OCI-LY3 (cell line): ENCODE measurements at regions not wholly inside any gene's neighbourhood (a gene's known extent, or its start where the extent isn't known, plus 50 kb on each side); places are given as distances from the start of the nearest gene placed in this dataset.

Source experiments
- H2AFZ ChIP-seq: fragments of 200-600, 300-600 bp; shearing (Covaris generic); 2 replicates; pipeline ENCODE4 v1.6.0; 2014; ENCODE audit warnings: antibody characterized with exemption, low read depth, low read length
- H3K27ac ChIP-seq: fragments of 200-600, 300-600 bp; sonication (generic); 2 replicates; pipeline ENCODE4 v1.5.1; 2014; ENCODE audit warnings: mild to moderate bottlenecking, low read length, moderate library complexity, mixed read lengths
- H3K27me3 ChIP-seq: fragments of 200-600, 300-600 bp; sonication (generic); 2 replicates; pipeline ENCODE4 v1.6.1; 2014; ENCODE audit warnings: low read depth, low read length, mixed read lengths
- H3K36me3 ChIP-seq: fragments of 200-600, 300-600 bp; sonication (generic); replicated peaks from 2 replicates; pipeline ENCODE3; 2014; ENCODE audit warnings: low read depth, low read length, mixed read lengths
- H3K4me1 ChIP-seq: fragments of 300-600, 200-600 bp; sonication (generic); 2 replicates; pipeline ENCODE4 v1.6.1; 2014; ENCODE audit warnings: low read length, mixed read lengths
- H3K4me2 ChIP-seq: fragments of 200-600, 300-600 bp; sonication (generic); 2 replicates; pipeline ENCODE4 v1.6.1; 2014; ENCODE audit warnings: low read length, mixed read lengths
- H3K4me3 ChIP-seq: fragments of 300-600, 200-600 bp; sonication (generic); 2 replicates; pipeline ENCODE4 v1.5.1; 2014; ENCODE audit warnings: antibody characterized with exemption, mild to moderate bottlenecking, low read length, moderate library complexity
- H3K79me2 ChIP-seq: fragments of 300-600, 200-600 bp; shearing (Covaris generic); 2 replicates; pipeline ENCODE4 v1.6.1; 2014; ENCODE audit warnings: mild to moderate bottlenecking, low read length, mixed read lengths
- H3K9ac ChIP-seq: fragments of 300-600, 200-600 bp; shearing (Covaris generic); 2 replicates; pipeline ENCODE4 v1.6.0; 2014; ENCODE audit warnings: mild to moderate bottlenecking, low read length, moderate library complexity
- H3K9me3 ChIP-seq: fragments of 200-600, 300-600 bp; shearing (Covaris generic); 2 replicates; pipeline ENCODE4 v1.6.1; 2014; ENCODE audit warnings: low read length, mixed read lengths; ENCODE audit not compliant: insufficient read depth
- H4K20me1 ChIP-seq: fragments of 200-600, 300-600 bp; sonication (generic); 2 replicates; pipeline ENCODE4 v1.6.1; 2016; ENCODE audit warnings: low read length, mixed read lengths; ENCODE audit not compliant: insufficient read depth
- EZH2phosphoT487 ChIP-seq: fragments of 200-600 bp; shearing (Covaris generic); IDR thresholded peaks from 2 replicates; pipeline ENCODE4 v1.6.1; 2018; ENCODE audit warnings: antibody characterized with exemption, mixed run types, low read depth
- TF ChIP-seq, protein P1 (sequence below): fragments of 200-600, 300-600 bp; sonication (generic); IDR thresholded peaks from 2 replicates; pipeline ENCODE4 v1.5.1; 2014; ENCODE audit warnings: antibody characterized with exemption, low read length, low read depth

GRCh38 chr10:28783087-28783486 is 105.8 kb downstream of the BAMBI start:
- H3K27ac ChIP-seq = no peak overlapping the region
- no peaks in the 10 kb centered on the region for H3K9me3 ChIP-seq
- H2AFZ ChIP-seq = no peak overlapping the region
- no peak overlapping the region for H3K4me3 ChIP-seq
- no peaks in the 10 kb centered on the region for H3K36me3 ChIP-seq
- no peak for TF ChIP-seq EZH2phosphoT487
- TF ChIP-seq, protein P1, sequence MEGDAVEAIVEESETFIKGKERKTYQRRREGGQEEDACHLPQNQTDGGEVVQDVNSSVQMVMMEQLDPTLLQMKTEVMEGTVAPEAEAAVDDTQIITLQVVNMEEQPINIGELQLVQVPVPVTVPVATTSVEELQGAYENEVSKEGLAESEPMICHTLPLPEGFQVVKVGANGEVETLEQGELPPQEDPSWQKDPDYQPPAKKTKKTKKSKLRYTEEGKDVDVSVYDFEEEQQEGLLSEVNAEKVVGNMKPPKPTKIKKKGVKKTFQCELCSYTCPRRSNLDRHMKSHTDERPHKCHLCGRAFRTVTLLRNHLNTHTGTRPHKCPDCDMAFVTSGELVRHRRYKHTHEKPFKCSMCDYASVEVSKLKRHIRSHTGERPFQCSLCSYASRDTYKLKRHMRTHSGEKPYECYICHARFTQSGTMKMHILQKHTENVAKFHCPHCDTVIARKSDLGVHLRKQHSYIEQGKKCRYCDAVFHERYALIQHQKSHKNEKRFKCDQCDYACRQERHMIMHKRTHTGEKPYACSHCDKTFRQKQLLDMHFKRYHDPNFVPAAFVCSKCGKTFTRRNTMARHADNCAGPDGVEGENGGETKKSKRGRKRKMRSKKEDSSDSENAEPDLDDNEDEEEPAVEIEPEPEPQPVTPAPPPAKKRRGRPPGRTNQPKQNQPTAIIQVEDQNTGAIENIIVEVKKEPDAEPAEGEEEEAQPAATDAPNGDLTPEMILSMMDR = no peak
- peaks cover 27% of the 10 kb centered on the region for H3K4me1 ChIP-seq
- no peaks in the 10 kb centered on the region for H3K79me2 ChIP-seq
- no peak overlapping the region for H3K4me2 ChIP-seq
- no peaks in the 10 kb centered on the region for H3K27me3 ChIP-seq
- no peaks in the 10 kb centered on the region for H4K20me1 ChIP-seq
- no peak overlapping the region for H3K9ac ChIP-seq

DNA sequence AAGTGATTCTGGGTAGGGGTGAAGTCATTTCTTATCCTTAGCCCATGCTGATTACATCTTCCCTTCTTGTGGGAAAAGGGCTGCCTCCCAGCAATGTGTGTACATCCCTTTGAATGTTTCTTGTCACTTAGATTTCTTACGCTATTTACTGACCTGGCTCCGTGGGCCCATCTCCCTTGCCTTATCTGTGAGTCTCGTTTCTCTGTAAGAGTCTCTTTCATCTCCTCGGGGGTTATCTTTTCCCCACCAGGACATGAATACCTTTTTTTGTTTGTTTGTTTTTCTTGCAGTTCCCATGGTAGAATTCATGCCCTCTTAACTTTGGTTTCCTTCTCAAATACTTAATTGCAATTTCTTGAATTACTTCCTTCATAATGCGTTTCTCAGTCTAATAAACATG is 107.7 kb downstream of the BAMBI start:
- H3K27ac ChIP-seq = no peak overlapping the region
- peak overlapping the region; percentile 25 for H3K4me3 ChIP-seq
- no peaks in the 10 kb centered on the region for H3K79me2 ChIP-seq
- peaks cover 43% of the 10 kb centered on the region for H3K4me1 ChIP-seq
- H2AFZ ChIP-seq = peak overlapping the region; percentile 54; the same call in 1 of the 2 replicates
- no peaks in the 10 kb centered on the region for H3K9me3 ChIP-seq
- H3K4me2 ChIP-seq = peak overlapping the region; percentile 45
- no peak overlapping the region; the same call in 1 of the 2 replicates for H3K9ac ChIP-seq
- no peaks in the 10 kb centered on the region for H4K20me1 ChIP-seq
- H3K36me3 ChIP-seq = no peaks in the 10 kb centered on the region
- no peaks in the 10 kb centered on the region for H3K27me3 ChIP-seq
- TF ChIP-seq, protein P1 = no peak
- TF ChIP-seq EZH2phosphoT487 = no peak

GRCh38 chr10:28788252-28788651 is 110.9 kb downstream of the BAMBI start:
- Histone ChIP-seq H3K9me3 (no peaks in the 10 kb centered on the region), H3K27me3 (no peaks in the 10 kb centered on the region), H3K36me3 (no peaks in the 10 kb centered on the region), H3K79me2 (no peaks in the 10 kb centered on the region), H2AFZ (no peak overlapping the region), H3K9ac (peak overlapping the region; percentile 57; the same call in 1 of the 2 replicates), H4K20me1 (no peaks in the 10 kb centered on the region), H3K4me3 (peak overlapping the region; percentile 68), H3K4me2 (peak overlapping the region; percentile 93), H3K4me1 (peaks cover 56% of the 10 kb centered on the region), H3K27ac (peak overlapping the region; percentile 94)
- TF ChIP-seq, protein P1 = no peak
- no peak for TF ChIP-seq EZH2phosphoT487

DNA sequence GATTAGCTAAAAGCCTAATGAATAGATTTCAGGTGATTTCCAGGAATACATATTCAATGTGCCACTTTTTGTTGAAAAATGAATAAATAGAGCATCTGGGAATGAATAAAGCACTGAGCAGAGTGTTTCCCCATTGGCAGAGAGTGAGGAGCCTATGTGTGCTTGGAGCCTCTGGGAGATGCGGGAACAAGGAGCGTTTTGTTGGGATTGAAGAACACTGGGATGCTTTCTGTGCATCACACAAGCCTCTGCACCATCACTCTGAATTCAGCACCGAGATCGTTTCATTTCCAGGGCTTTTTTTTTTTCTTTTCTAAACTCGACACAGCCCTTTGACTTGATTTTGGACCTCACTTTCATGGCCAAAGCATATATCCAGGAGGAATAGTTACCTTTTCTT is 111.4 kb downstream of the BAMBI start:
- H3K27ac ChIP-seq = peak overlapping the region; percentile 94
- H3K4me2 ChIP-seq = peak overlapping the region; percentile 93
- H3K9ac ChIP-seq = peak overlapping the region; percentile 57
- no peaks in the 10 kb centered on the region for H3K36me3 ChIP-seq
- no peaks in the 10 kb centered on the region for H3K9me3 ChIP-seq
- no peak overlapping the region for H2AFZ ChIP-seq
- TF ChIP-seq EZH2phosphoT487 = no peak
- TF ChIP-seq, protein P1 = no peak
- H4K20me1 ChIP-seq = no peaks in the 10 kb centered on the region
- no peaks in the 10 kb centered on the region for H3K27me3 ChIP-seq
- H3K4me1 ChIP-seq = peaks cover 56% of the 10 kb centered on the region
- no peaks in the 10 kb centered on the region for H3K79me2 ChIP-seq
- peak overlapping the region; percentile 68 for H3K4me3 ChIP-seq
